ENCODE measurements at regions not wholly inside any gene's neighbourhood (a gene's known extent, or its start where the extent isn't known, plus 50 kb on each side); places are given as distances from the start of the nearest gene placed in this dataset.
A peak's percentile ranks its signal among the peaks of the same experiment; 100 is the strongest.
"Not testable (repeated sequence)": the region's sequence is repeated elsewhere in the genome, so short reads cannot be mapped to it uniquely, and the experiment has no call there.

GRCh38 chr11:10952872-10953271 lies 95.0 kb upstream of the ZBED5 start:
- DNase-seq (ENCODE audit: low read depth): no peak

DNA sequence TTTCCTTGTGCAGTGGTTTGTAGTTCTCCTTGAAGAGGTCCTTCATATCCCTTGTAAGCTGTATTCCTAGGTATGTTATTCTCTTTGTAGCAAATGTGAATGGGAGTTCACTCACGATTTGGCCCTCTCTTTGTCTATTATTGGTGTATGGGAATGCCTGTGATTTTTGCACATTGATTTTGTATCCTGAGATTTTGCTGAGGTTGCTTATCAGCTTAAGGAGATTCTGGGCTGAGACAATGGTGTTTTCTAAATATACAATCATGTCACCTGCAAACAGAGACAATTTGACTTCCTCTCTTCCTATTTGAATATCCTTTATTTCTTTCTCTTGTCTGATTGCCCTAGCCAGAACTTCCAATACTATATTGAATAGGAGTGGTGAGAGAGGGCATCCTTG lies 90.1 kb upstream of the ZBED5 start:
- DNase-seq (ENCODE audit: low read depth): not testable (repeated sequence)

DNA sequence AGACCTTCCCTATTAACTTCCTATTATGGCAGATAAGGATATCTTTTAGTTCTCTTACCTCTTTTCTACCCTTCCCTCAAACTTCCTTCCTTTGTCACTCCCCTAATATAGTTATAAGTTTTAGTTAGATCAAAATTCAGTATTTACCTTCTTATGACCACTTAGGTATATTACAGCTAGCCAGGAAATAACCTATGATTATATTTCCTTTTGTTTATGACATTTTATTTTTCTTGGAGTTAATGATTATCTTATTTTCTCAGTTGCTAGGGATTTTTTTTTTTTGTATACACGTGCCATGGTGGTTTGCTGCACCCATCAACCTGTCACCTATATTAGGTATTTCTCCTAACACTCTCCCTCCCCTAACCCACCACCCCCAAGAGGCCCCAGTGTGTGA lies 88.2 kb upstream of the ZBED5 start:
- DNase-seq (ENCODE audit: low read depth): no peak

DNA sequence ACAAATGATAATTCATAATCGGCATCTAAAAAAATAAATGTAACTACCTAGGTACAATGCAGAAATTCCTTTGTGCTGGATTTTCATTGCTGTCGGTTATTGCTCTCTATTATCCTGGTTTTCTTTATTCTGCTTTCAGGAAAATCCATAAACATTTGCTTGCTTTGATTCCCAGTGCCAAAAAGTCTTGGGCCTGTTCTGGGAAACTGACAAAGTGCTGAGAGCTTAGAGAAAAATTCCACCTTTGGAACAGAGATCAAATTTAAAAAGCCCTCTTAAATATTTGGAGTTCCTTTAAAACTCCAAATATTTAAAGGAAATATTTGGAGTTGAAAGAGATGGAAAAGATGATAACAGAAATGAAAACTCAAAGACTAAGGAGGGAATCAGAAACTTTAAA lies 87.3 kb upstream of the ZBED5 start:
- DNase-seq (ENCODE audit: low read depth): no peak

GRCh38 chr11:10943968-10944367 lies 86.1 kb upstream of the ZBED5 start:
- DNase-seq (ENCODE audit: low read depth): no peak

- DNase-seq (ENCODE audit: low read depth): no peak
Measured at GRCh38 chr11:10942620-10943019, 84.8 kb upstream of the ZBED5 start.

- DNase-seq (ENCODE audit: low read depth): no peak
Measured at GRCh38 chr11:10941871-10942270, 84.0 kb upstream of the ZBED5 start.

GRCh38 chr11:10941414-10941813 lies 83.6 kb upstream of the ZBED5 start:
- no peak for DNase-seq (ENCODE audit: low read depth)

- DNase-seq (ENCODE audit: low read depth): no peak
Measured at GRCh38 chr11:10938650-10939387, 81.0 kb upstream of the ZBED5 start.

GRCh38 chr11:10938231-10938630 lies 80.4 kb upstream of the ZBED5 start:
- DNase-seq (ENCODE audit: low read depth): no peak

DNA sequence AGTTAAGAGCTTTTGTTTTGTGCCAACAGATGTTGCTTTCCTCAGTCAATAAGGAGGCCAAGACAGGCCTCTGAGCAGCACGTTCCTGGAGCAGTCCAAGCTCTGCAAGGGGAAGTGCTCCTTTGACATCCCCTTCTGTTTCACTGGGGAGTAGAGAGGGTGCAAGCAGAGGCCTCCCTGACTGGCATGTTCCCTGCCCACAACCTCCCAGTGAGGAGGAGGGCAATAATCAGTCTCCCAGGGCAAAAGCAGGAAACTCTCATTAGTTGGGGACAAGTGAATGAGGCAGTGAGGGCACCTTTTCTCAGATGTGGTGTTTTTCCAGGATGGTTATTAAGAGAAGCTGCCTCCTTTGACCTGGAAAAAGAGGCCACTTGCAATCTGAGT lies 79.5 kb upstream of the ZBED5 start:
- DNase-seq (ENCODE audit: low read depth): no peak

DNA sequence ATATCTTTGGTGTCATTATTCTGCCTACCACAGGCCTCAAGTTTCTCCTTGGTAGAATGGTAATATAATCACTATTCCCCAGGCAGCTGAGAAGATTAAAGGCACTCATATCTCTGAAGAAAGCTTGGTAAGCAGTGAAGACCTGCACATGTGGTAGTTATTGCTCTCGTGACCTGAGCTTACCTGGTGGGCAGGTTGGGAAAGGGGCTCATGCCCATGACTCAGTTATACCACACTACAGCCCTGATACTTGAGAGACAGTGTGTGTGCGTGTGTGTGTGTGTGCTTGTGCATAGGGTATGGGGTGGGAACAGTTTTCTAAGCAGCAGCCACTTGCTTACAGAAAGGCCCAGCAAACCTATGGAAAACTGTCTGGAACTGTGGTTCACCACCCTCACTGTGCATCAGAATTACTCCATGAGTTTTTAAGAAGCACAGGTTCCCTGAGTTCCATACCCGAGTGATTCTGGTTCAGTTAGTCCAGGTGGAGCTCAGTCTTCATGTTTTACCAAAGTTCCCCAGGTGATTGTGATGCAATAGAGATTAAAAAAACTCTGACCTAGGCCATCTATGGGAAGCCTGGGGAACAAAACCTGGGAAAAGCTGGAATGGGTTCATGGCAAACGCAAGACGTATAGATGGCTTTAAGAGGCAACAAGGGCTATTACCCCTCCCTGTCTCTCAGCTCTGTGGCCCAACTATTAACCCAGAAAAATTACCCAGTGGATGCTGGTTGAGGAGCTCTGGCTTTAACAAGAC lies 79.0 kb upstream of the ZBED5 start:
- DNase-seq (ENCODE audit: low read depth): no peak

DNA sequence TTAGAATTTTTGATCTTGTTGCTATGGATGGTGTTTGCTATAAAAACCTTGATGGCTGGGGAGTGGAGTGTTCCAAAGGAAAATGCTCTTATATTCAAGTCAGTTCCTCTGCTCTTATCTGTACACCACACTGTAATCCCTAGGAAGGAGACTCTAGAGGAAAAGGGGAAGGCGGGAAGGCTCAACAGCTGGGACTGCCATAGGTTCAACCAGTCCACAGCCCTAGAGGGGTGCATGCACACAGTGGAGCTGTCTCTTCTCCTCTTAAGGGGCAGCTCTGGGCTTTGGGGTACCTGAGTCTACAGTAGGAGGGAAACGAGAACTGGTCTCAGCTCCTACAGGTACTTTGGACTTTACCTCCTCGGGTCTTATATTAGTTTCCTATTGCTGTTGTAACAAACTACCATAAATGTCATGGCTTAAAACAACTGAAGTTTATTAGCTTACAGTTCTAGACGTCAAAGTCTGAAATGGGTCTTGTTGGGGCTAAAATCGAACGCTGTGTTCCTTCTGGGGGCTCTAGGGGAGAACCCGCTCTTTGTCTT lies 77.2 kb upstream of the ZBED5 start:
- no peak for DNase-seq (ENCODE audit: low read depth)

DNA sequence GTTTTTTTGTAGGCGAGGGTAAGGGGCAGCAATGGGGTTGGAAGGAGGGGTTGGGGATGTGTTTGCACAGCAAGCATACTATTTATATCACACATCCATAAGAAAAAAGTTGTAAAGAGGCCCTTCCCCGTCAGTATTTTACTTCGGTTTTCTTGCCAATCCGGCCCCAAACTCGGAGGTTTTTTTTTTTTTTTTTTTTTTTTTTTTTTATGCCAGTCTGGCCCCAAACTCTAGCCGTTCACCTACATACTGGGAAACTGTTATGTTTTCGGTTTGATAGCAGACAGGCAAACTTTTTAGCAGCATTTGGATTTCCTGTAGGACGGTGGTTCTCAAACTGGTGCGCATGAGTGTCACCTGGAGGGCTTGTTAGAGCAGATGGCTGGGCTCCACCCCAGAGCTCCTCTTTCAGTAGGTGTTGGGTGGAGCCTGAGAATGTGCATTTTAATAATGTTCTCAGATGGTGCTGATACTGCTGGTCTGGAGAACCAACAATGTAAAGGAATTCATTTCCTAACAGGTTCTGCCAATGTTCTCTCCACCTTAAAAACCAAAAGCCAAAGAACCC lies 76.5 kb upstream of the ZBED5 start:
- DNase-seq (ENCODE audit: low read depth): no peak

DNA sequence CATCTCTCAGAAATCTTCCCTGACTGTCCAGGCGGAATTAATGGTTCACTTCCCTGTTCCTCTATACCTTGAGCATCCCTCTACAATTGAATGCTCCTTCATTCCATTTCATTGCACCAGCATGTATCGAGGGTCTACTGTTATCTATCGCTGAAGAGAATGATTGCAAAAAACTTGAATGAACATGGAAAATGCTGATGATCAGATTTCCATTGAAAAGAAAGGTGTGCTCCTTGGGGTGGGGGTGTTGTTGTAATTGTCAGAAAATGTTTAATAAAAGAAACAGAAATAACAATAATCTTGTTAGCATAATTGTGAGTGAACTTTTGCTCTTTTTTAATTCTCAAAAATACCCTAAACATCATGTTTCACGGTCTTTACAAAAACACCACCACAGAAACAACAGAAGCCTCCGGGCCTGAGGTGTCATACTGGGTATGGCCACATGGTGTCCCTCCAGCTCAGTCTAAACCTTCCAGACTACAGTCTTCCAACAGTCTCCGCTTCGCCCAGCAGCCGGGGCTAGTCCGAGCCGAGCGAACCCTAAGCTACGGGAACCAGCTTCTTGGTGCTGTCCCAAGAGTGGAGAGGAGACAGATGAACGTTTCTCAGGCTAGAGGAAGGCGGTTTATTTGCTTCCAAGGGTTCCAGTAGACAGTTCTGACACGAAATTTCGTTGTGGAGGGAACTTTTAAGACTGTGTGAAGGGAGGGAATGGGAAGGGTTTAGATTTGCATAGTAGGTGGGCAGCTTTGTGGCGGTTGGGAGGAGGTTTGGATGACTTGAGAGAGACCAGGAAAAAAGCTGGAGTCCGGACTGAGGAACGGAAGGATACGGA lies 75.8 kb upstream of the ZBED5 start:
- DNase-seq (ENCODE audit: low read depth): peak; percentile 94

GRCh38 chr11:10932976-10933375 lies 75.1 kb upstream of the ZBED5 start:
- DNase-seq (ENCODE audit: low read depth): no peak

GRCh38 chr11:10931761-10932670 lies 74.2 kb upstream of the ZBED5 start:
- no peak for DNase-seq (ENCODE audit: low read depth)

- DNase-seq (ENCODE audit: low read depth): peak; percentile 79
Measured at GRCh38 chr11:10930972-10931760, 73.3 kb upstream of the ZBED5 start.

DNA sequence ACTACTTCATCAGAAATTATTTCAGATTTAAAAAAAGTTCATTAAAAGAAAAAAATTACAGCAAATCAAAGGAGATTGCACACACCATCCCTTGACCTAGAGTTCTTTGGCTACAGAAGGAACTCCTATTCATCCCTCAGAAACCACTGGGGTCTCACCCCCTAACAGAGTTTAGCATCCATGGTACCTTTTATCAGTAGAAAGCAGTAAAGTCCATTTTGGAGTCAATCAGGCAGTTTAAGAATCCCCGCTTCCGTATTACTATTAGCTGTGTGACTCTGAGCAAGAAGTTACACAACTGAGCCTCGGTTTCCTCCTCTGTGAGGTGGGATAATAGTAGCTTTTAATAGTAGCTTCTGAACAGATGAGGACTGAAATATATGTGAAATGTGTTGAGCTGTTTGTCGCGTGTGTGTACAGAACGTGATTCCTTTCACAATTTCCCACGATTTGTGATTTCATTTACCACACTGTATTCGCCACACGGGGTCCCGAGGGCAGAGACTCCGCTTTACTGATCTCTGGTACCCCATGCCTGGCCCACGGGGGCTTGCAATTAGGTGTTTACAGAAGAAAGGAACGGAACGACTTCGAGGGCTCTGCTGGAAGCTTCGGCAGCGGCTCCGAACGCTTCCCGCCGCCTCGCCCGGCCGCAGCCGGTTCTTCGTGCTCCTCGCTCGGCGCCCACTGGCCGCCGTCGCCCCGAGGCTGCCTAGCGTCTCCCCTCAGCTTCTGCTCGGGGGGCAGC lies 72.5 kb upstream of the ZBED5 start:
- DNase-seq (ENCODE audit: low read depth): peak; percentile 42
